NT2/D1 (cell line): ENCODE measurements at regions not wholly inside any gene's neighbourhood (a gene's known extent, or its start where the extent isn't known, plus 50 kb on each side); places are given as distances from the start of the nearest gene placed in this dataset.

Experiments used
- DNase-seq: peaks from one replicate; pipeline ENCODE4 v3.0.0-alpha.2; 2011; ENCODE audit warnings: low read depth, low spot score
- H3K27me3 ChIP-seq: 2 replicates; pipeline ENCODE4 v1.6.0; 2011; ENCODE audit warnings: mild to moderate bottlenecking; ENCODE audit not compliant: insufficient read length, insufficient read depth
- H3K36me3 ChIP-seq: 2 replicates; pipeline ENCODE4 v1.6.1; 2011; ENCODE audit warnings: mild to moderate bottlenecking, low read length, mixed read lengths; ENCODE audit not compliant: insufficient read depth, insufficient read length
- H3K4me1 ChIP-seq: 2 replicates; pipeline ENCODE4 v1.5.1; 2011; ENCODE audit not compliant: insufficient read depth, insufficient read length
- H3K4me3 ChIP-seq: 2 replicates; pipeline ENCODE4 v1.5.1; 2011; ENCODE audit warnings: low read depth; ENCODE audit not compliant: insufficient read length
- H3K9ac ChIP-seq: 2 replicates; pipeline ENCODE4 v1.6.0; 2011; ENCODE audit warnings: low read depth; ENCODE audit not compliant: insufficient read length
- H3K9me3 ChIP-seq: 2 replicates; pipeline ENCODE4 v1.5.1; 2011; ENCODE audit warnings: mild to moderate bottlenecking, low read length; ENCODE audit not compliant: insufficient read depth
- SUZ12 ChIP-seq: IDR thresholded peaks from 2 replicates; pipeline ENCODE4 v1.6.1; 2011; ENCODE audit not compliant: insufficient read length, insufficient read depth; ENCODE audit errors: extremely low read depth
- YY1 ChIP-seq: IDR thresholded peaks from 2 replicates; pipeline ENCODE4 v1.6.1; 2011; ENCODE audit not compliant: insufficient read length, insufficient read depth
- ZNF274 ChIP-seq: IDR thresholded peaks from 2 replicates; pipeline ENCODE4 v1.6.1; 2011; ENCODE audit warnings: mild to moderate bottlenecking, low read depth, low read length

DNA sequence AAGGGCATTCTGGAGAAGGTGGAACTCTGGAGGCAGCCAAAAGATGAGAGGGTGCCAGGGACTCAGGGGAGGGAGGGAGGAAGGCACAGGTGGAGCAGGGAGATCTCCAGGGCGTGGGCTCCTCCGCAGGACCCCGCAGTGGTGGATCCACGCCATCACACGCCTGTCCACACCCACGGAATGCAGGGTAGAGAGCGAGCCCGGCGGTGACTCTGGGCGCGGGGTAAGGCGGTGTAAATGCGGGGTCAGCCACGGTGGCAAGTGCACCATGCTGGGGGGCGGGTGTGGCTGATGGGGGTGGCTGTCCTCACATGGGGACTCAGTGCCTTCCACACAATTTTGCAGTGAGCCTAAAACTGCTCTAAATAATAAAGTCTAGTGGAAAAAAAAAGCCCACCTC is 105.1 kb upstream of the TTC34 start:
- no peak for DNase-seq
- no peaks in the 10 kb centered on the region for H3K27me3 ChIP-seq

DNA sequence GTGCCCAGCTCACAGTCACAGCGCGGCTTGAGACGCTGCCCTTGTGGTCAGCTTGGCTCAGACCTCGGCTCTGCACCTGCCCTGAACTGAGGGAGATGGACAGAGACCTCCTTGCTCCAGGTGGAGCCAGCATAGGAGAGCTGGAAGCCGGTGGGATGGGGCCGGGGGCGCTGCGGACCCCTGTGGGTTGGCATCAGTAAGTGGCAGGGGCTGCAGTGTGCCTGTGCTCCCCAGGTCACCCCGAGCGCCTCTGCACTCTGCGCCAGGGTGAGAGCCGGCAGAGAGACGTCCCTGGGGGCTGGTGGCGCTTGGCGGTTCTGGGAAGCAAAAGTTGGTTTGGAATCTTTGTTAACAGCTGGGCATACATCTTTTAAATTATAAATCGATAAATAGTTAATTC is 105.6 kb upstream of the TTC34 start:
- no peak for TF ChIP-seq SUZ12
- Histone ChIP-seq H3K4me3 (no peak overlapping the region), H3K9ac (no peak overlapping the region), H3K9me3 (no peaks in the 10 kb centered on the region), H3K4me1 (peaks cover 3% of the 10 kb centered on the region), H3K27me3 (no peaks in the 10 kb centered on the region), H3K36me3 (no peaks in the 10 kb centered on the region)
- no peak for DNase-seq

More for the DNA sequence above, 105.1 kb upstream of the TTC34 start:
- no peak overlapping the region for H3K4me3 ChIP-seq
- no peaks in the 10 kb centered on the region for H3K4me1 ChIP-seq
- TF ChIP-seq ZNF274, result no peak
- no peak for TF ChIP-seq SUZ12
- TF ChIP-seq YY1, result no peak
- no peaks in the 10 kb centered on the region for H3K36me3 ChIP-seq
- no peak overlapping the region for H3K9ac ChIP-seq
- H3K9me3 ChIP-seq, result no peaks in the 10 kb centered on the region

- DNase-seq, result no peak
- no peaks in the 10 kb centered on the region for H3K27me3 ChIP-seq
- H3K4me3 ChIP-seq, result no peak overlapping the region
- peaks cover 6% of the 10 kb centered on the region for H3K4me1 ChIP-seq
- no peak for TF ChIP-seq SUZ12
- no peak for TF ChIP-seq YY1
- no peak for TF ChIP-seq ZNF274
- H3K9me3 ChIP-seq, result no peaks in the 10 kb centered on the region
- no peaks in the 10 kb centered on the region for H3K36me3 ChIP-seq
- no peak overlapping the region for H3K9ac ChIP-seq
These were observed 106.6 kb upstream of the TTC34 start for GRCh38 chr1:2908081-2908480.

GRCh38 chr1:2908561-2908960 is 107.1 kb upstream of the TTC34 start:
- no peaks in the 10 kb centered on the region for H3K27me3 ChIP-seq
- H3K9ac ChIP-seq, result no peak overlapping the region
- DNase-seq, result no peak
- H3K9me3 ChIP-seq, result no peaks in the 10 kb centered on the region
- no peak overlapping the region for H3K4me3 ChIP-seq
- no peaks in the 10 kb centered on the region for H3K36me3 ChIP-seq
- TF ChIP-seq YY1 (no peak), SUZ12 (no peak)
- peaks cover 10% of the 10 kb centered on the region for H3K4me1 ChIP-seq

GRCh38 chr1:2909797-2910196 is 108.3 kb upstream of the TTC34 start:
- no peak overlapping the region for H3K9ac ChIP-seq
- peaks cover 10% of the 10 kb centered on the region for H3K4me1 ChIP-seq
- no peaks in the 10 kb centered on the region for H3K36me3 ChIP-seq
- DNase-seq, result no peak
- no peaks in the 10 kb centered on the region for H3K27me3 ChIP-seq
- no peaks in the 10 kb centered on the region for H3K9me3 ChIP-seq
- H3K4me3 ChIP-seq, result no peak overlapping the region
- TF ChIP-seq SUZ12 (no peak), ZNF274 (no peak), YY1 (no peak)

DNA sequence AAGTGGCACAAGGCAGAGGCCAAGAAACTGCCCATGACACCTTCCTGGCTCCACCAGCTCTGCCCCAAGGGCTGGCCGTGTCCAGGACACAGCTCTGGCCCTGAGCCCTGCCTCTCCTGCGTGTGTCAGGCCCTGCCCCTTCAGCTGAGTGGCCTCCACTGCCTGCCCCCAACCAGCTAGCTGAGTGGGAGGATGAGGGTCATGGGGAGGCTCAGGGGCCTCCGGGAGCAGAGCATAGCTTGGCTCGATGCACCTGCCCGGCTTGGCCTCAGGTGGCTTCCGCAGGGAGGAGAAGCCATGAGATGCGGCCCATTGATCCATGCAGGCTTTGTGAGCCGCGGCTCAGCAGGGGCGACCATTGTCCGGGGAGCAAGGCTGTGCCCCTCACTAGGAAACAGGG is 108.7 kb upstream of the TTC34 start:
- no peak for DNase-seq
- H3K4me3 ChIP-seq, result no peak overlapping the region
- H3K9me3 ChIP-seq, result no peaks in the 10 kb centered on the region
- H3K9ac ChIP-seq, result no peak overlapping the region
- TF ChIP-seq YY1 (no peak), SUZ12 (no peak)
- no peaks in the 10 kb centered on the region for H3K27me3 ChIP-seq
- H3K36me3 ChIP-seq, result no peaks in the 10 kb centered on the region
- peaks cover 10% of the 10 kb centered on the region for H3K4me1 ChIP-seq

- H3K9me3 ChIP-seq, result no peaks in the 10 kb centered on the region
- H3K36me3 ChIP-seq, result no peaks in the 10 kb centered on the region
- H3K4me3 ChIP-seq, result no peak overlapping the region
- no peak for DNase-seq
- TF ChIP-seq YY1 (no peak), SUZ12 (no peak), ZNF274 (no peak)
- no peaks in the 10 kb centered on the region for H3K27me3 ChIP-seq
- H3K4me1 ChIP-seq, result peaks cover 14% of the 10 kb centered on the region
- H3K9ac ChIP-seq, result no peak overlapping the region
These were observed 109.7 kb upstream of the ACTRT2 start for GRCh38 chr1:2911421-2912178.
